ENCODE measurements at regions not wholly inside any gene's neighbourhood (a gene's known extent, or its start where the extent isn't known, plus 50 kb on each side); places are given as distances from the start of the nearest gene placed in this dataset.

DNA sequence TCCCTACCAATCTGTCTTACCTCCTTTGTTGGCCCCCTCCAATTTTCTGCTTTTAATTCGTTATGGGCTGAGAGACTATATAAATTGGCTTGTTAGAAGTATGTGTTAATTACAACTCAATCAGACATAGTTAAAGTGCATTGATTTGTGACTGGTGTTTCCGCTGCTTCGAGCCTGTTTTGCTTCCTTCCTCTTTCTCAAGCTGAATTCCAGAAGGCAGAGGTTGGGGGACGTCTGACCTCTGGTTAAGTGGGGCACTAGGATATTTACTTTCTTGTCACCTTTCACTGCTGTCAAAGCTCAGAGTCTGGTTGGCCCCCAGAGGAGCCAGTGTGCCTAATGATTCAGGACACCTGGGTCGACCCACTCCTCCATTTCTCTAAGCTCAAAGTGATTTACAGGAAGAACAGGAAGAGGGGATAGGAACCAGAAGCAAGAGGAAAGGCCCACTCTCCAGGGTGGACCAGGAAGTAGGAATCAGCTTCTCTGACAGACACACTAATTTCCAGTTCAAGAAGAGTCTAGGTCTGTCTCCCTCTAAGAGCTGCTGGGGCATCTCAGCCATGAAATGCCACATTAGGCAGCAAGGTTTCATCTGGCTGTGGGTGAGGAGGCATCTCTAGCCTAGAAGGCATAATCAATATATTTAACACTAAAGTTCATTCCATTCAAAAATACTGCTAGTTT, 397.2 kb upstream of the NPVF start:
- H3K4me3 ChIP-seq (ENCODE audit: low read depth, low read length) = no peak overlapping the region
- DNase-seq (ENCODE audit: low read depth) = no peak
- TF ChIP-seq, protein P1, sequence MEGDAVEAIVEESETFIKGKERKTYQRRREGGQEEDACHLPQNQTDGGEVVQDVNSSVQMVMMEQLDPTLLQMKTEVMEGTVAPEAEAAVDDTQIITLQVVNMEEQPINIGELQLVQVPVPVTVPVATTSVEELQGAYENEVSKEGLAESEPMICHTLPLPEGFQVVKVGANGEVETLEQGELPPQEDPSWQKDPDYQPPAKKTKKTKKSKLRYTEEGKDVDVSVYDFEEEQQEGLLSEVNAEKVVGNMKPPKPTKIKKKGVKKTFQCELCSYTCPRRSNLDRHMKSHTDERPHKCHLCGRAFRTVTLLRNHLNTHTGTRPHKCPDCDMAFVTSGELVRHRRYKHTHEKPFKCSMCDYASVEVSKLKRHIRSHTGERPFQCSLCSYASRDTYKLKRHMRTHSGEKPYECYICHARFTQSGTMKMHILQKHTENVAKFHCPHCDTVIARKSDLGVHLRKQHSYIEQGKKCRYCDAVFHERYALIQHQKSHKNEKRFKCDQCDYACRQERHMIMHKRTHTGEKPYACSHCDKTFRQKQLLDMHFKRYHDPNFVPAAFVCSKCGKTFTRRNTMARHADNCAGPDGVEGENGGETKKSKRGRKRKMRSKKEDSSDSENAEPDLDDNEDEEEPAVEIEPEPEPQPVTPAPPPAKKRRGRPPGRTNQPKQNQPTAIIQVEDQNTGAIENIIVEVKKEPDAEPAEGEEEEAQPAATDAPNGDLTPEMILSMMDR (conservative IDR thresholded peaks at IDR 0.05; ENCODE audit: low read depth, low read length) = no peak

DNA sequence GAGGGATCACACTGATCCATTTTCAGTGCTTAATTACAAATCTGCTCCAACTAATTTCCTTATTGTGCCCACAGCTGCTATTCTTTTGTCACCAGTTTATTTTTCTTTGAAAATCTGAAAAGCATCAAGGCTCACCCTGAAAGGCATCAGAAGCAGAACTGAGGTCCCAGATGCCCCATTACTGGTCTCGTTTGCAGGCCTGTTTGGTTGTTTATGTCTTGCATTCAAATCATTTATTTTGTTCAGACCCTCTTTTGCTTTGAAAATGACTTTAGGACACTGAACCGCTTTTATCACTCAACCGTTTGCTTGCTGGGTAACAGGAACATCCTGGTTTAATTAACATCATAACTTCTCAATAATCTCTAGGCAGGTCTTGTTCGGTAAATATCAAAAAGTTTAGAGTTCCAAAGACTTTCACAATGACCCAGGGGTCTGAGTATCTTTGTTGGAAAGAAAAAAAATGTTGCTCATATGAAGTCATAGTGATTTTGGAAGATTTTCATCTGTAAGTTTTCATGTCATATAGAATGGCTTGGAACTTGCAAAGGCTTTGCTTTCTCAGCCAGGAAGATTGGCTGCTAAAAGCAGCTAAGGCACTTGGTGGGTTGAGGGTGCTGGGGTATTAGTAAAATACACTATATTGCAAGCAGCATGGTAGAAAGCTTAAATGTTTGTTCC, 398.3 kb upstream of the NPVF start:
- DNase-seq (ENCODE audit: low read depth) = no peak
- no peak overlapping the region for H3K4me3 ChIP-seq (ENCODE audit: low read depth, low read length)
- TF ChIP-seq, protein P1 (conservative IDR thresholded peaks at IDR 0.05; ENCODE audit: low read depth, low read length) = no peak

DNA sequence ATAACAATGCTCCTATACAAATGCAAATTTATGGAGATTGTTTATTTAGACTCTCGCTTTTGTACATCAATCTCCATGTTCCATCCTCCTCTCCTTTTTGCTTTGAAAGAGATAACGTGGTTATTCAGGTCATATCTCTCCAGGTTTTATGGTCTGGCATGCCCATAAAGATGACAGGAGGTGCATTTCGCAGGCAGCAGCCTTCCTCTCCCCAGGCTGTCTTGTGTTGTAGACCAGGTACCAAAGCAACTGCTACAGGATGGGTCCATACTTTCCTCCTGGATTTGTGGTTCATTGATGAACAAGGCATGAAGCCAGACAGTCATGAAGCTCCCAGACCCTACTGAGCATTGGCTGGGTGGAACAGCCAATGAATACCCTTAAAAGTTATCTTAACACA, 400.2 kb upstream of the NPVF start:
- H3K4me3 ChIP-seq (ENCODE audit: low read depth, low read length) = no peak overlapping the region
- DNase-seq (ENCODE audit: low read depth) = no peak
- TF ChIP-seq, protein P1 (conservative IDR thresholded peaks at IDR 0.05; ENCODE audit: low read depth, low read length) = no peak

DNA sequence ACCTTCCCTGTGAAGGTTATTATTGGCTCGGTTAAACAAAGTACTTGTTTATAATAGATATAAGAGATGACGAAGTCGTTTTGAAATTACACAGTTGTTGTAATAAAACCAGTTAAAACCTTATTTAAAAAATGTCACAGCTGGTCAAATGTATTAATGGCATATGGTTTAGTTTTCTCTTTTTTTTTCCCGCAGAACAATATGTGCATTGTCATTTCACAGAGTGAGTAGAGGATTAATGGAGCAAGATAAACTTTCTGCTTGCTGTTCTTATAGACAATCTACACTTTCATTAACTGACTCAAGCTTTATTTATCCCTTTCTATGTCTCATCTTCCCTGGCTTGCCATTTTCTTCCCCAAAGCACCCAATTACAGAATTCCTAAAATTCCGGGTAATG, 404.3 kb upstream of the NPVF start:
- TF ChIP-seq, protein P1 (conservative IDR thresholded peaks at IDR 0.05; ENCODE audit: low read depth, low read length) = no peak
- no peak overlapping the region for H3K4me3 ChIP-seq (ENCODE audit: low read depth, low read length)
- no peak for DNase-seq (ENCODE audit: low read depth)

DNA sequence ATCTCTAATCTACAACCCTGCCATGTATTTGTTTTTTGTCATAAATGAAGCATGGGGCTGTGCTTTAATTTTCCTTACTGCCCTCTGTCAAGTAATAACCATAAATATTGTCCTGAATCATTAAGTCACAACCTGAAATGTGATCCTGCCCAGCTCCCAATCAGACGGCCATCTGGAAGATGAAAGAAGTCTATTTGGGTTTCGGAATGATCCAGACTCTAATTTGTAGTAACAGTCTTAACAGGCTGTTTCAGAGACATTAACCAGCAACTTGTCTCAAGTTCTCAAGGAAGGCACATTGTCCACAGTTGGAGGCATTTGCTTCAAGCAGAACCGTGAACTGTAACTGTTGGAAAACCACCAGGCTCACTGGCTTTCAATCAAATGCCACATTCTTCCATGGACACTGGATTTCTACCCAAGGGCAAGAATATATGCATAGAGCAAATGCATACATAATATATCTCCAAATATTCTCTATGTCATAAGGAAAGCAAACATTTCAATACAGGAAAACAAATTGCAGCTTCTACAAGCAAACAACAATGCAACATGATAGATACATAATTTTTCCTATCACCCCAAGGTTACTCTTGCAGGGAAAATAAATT, 405.2 kb upstream of the NPVF start:
- DNase-seq (ENCODE audit: low read depth) = no peak
- H3K4me3 ChIP-seq (ENCODE audit: low read depth, low read length) = no peak overlapping the region
- TF ChIP-seq, protein P1 (conservative IDR thresholded peaks at IDR 0.05; ENCODE audit: low read depth, low read length) = no peak

DNA sequence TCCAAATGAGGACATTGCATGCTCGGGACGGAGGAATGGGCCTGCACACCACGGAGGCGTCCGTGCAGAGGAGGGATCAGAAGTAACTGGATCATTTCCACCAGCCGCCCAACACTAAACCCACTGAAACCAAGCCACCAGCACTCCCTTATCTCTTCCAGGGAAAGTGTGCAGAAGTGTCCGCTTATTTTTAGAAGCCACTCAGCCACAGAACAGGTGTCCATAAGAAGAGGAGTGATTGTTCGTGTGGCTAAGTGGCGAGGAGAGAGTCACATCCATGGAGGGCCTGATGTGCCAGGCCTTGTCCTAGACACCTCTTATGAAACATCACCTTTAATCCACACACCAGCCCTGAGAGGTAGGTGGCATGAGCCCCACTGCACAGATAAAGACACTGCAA, 407.9 kb upstream of the NPVF start:
- no peak for DNase-seq (ENCODE audit: low read depth)
- H3K4me3 ChIP-seq (ENCODE audit: low read depth, low read length) = no peak overlapping the region
- TF ChIP-seq, protein P1 (conservative IDR thresholded peaks at IDR 0.05; ENCODE audit: low read depth, low read length) = no peak

All from choroid plexus epithelial cell (primary cell).